PC-9 (cell line): ENCODE measurements at regions not wholly inside any gene's neighbourhood (a gene's known extent, or its start where the extent isn't known, plus 50 kb on each side); places are given as distances from the start of the nearest gene placed in this dataset.

Source experiments
- BruUV-seq: library from RNA; stranded (reverse); fragments of 400-500 nt; replicated peaks from 2 replicates; lab custom pipeline; 2021; lab: Mats Ljungman, UMichigan
- CTCF ChIA-PET: fragments of 300-600 bp; sonication (Branson Sonifier 250); formaldehyde crosslinking; loops from one replicate; lab custom pipeline; 2022; ENCODE audit warnings: antibody characterized with exemption; lab: Charles Lee
- POLR2A ChIA-PET: fragments of 300-600 bp; sonication (Branson Sonifier 250); formaldehyde crosslinking; loops from one replicate; lab custom pipeline; 2022; ENCODE audit warnings: antibody characterized with exemption; ENCODE audit not compliant: unreplicated experiment; lab: Charles Lee
- DNase-seq, 2 experiments: peaks; one replicate each; pipeline versions ENCODE4 v3.0.0 to v3.0.0-alpha.2; 2015 to 2022; ENCODE audit warnings: mixed read lengths in 1 of 2
- H2AFZ ChIP-seq: fragments of 200-600 bp; sonication (generic); 2 replicates; pipeline ENCODE4 v1.8.1; 2017; ENCODE audit warnings: antibody characterized with exemption
- H3F3A ChIP-seq: fragments of 200-600 bp; sonication (generic); 2 replicates; pipeline ENCODE4 v1.8.1; 2017; ENCODE audit warnings: antibody characterized with exemption, mild to moderate bottlenecking, low read depth; ENCODE audit not compliant: insufficient read depth
- H3K27ac ChIP-seq: fragments of 200-600 bp; sonication (generic); 2 replicates; pipeline ENCODE4 v1.6.1; 2016; ENCODE audit warnings: mixed run types
- H3K27me3 ChIP-seq: fragments of 200-600 bp; sonication (generic); 2 replicates; pipeline ENCODE4 v1.6.1; 2016; ENCODE audit warnings: low read depth, mixed run types; ENCODE audit not compliant: insufficient read depth
- H3K36me3 ChIP-seq: fragments of 200-600 bp; sonication (generic); 2 replicates; pipeline ENCODE4 v1.6.1; 2016; ENCODE audit warnings: low read depth, mixed run types
- H3K4me1 ChIP-seq: fragments of 200-600 bp; sonication (generic); replicated peaks from 2 replicates; pipeline ENCODE4 v1.6.1; 2016; ENCODE audit warnings: mixed run types; ENCODE audit not compliant: insufficient read depth
- H3K4me2 ChIP-seq: fragments of 200-600 bp; sonication (generic); 2 replicates; pipeline ENCODE4 v1.6.1; 2017; ENCODE audit warnings: mixed run types
- H3K4me3 ChIP-seq: fragments of 200-600 bp; sonication (generic); 2 replicates; pipeline ENCODE4 v1.6.1; 2016; ENCODE audit warnings: mixed run types
- H3K79me2 ChIP-seq: fragments of 200-600 bp; sonication (generic); 2 replicates; pipeline ENCODE4 v1.6.1; 2017; ENCODE audit warnings: low read depth, mixed run types
- H3K9me2 ChIP-seq: fragments of 200-600 bp; sonication (generic); 2 replicates; pipeline ENCODE4 v1.8.1; 2017; ENCODE audit warnings: mild to moderate bottlenecking; ENCODE audit not compliant: insufficient read depth
- H3K9me3 ChIP-seq: fragments of 200-600 bp; sonication (generic); 2 replicates; pipeline ENCODE4 v1.8.1; 2016; ENCODE audit warnings: low read depth; ENCODE audit not compliant: insufficient read depth
- H4K20me1 ChIP-seq: fragments of 200-600 bp; sonication (generic); 2 replicates; pipeline ENCODE4 v1.8.1; 2017; ENCODE audit not compliant: insufficient read depth
- CTCF ChIP-seq: fragments of 200-600 bp; sonication (generic); conservative IDR thresholded peaks from 2 replicates; pipeline ENCODE4 v1.6.1; 2017; ENCODE audit warnings: mixed run types, antibody characterized with exemption, mild to moderate bottlenecking, moderate library complexity
- EZH2 ChIP-seq: fragments of 200-600 bp; sonication (generic); IDR thresholded peaks from 2 replicates; pipeline ENCODE4 v1.8.0; 2017; ENCODE audit warnings: antibody characterized with exemption, low read depth
- intact Hi-C: fragments of 100-400 bp; cut with micrococcal nuclease; formaldehyde crosslinking; loops from one replicate; pipeline ENCODE4 v1.10.0; 2022; ENCODE audit not compliant: unreplicated experiment

- H3K9me3 ChIP-seq: no peaks in the 10 kb centered on the region; the same call in 1 of the 2 replicates
- no peak overlapping the region for H2AFZ ChIP-seq
- intact Hi-C loops: loop anchor here (1.0 to 2.0 kb wide), 2 partner anchors 1067 to 1976 kb away; no protein-coding TSS in a partner anchor
- H3K4me1 ChIP-seq: no peaks in the 10 kb centered on the region
- TF ChIP-seq CTCF (peak; percentile 86), EZH2 (no peak)
- no TSS peak for BruUV-seq
- H3K4me3 ChIP-seq: no peak overlapping the region
- H3K9me2 ChIP-seq: no peaks in the 10 kb centered on the region
- no peaks in the 10 kb centered on the region for H3K27me3 ChIP-seq
- no peaks in the 10 kb centered on the region for H3F3A ChIP-seq
- ChIA-PET POLR2A (no interaction called here), CTCF (interaction anchor here (0.6 kb wide), 2 partner anchors 1071 to 1955 kb away, joined by 3 to 12 read pairs; partner anchors contain the start of gene NR2F2)
- no peak overlapping the region for H3K27ac ChIP-seq
- H3K36me3 ChIP-seq: no peaks in the 10 kb centered on the region
- no peaks in the 10 kb centered on the region for H4K20me1 ChIP-seq
- H3K79me2 ChIP-seq: no peaks in the 10 kb centered on the region
- no peak overlapping the region; the same call in 1 of the 2 replicates for H3K4me2 ChIP-seq
- DNase-seq: peak; percentile 49 to 51
These were observed 1028.2 kb downstream of the MCTP2 start for GRCh38 chr15:95259513-95259912.

- Histone ChIP-seq H3K4me3 (no peak overlapping the region), H2AFZ (no peak overlapping the region), H3K9me2 (no peaks in the 10 kb centered on the region), H3K4me2 (no peak overlapping the region), H3K27ac (no peak overlapping the region), H3K27me3 (no peaks in the 10 kb centered on the region), H3K4me1 (no peaks in the 10 kb centered on the region), H3K79me2 (no peaks in the 10 kb centered on the region), H3K36me3 (no peaks in the 10 kb centered on the region), H3K9me3 (no peaks in the 10 kb centered on the region; the same call in 1 of the 2 replicates), H4K20me1 (no peaks in the 10 kb centered on the region), H3F3A (no peaks in the 10 kb centered on the region)
- TF ChIP-seq EZH2: no peak
- TF ChIP-seq CTCF: no peak
- CTCF ChIA-PET: interaction anchor here (0.6 to 0.7 kb wide), 2 partner anchors 616 to 918 kb away, joined by 3 to 4 read pairs; no protein-coding TSS in a partner anchor
- POLR2A ChIA-PET: no interaction called here
- DNase-seq: no peak
- no TSS peak for BruUV-seq
- intact Hi-C loops: loop anchor here (1.0 to 2.0 kb wide), 2 partner anchors 1067 to 1975 kb away; no protein-coding TSS in a partner anchor
These were observed 1028.6 kb downstream of the MCTP2 start for GRCh38 chr15:95259965-95260364.

GRCh38 chr15:95260856-95261255, 1029.5 kb downstream of the MCTP2 start:
- Histone ChIP-seq H2AFZ (no peak overlapping the region), H3K4me3 (no peak overlapping the region), H3K9me2 (no peaks in the 10 kb centered on the region), H3K4me1 (no peaks in the 10 kb centered on the region), H3K27ac (no peak overlapping the region), H3K79me2 (no peaks in the 10 kb centered on the region), H4K20me1 (no peaks in the 10 kb centered on the region), H3F3A (no peaks in the 10 kb centered on the region), H3K36me3 (no peaks in the 10 kb centered on the region), H3K27me3 (no peaks in the 10 kb centered on the region), H3K4me2 (no peak overlapping the region), H3K9me3 (no peaks in the 10 kb centered on the region; the same call in 1 of the 2 replicates)
- no peak for DNase-seq
- POLR2A ChIA-PET: no interaction called here
- intact Hi-C loops: no loop called here
- BruUV-seq: no TSS peak
- TF ChIP-seq EZH2: no peak
- TF ChIP-seq CTCF: no peak
- CTCF ChIA-PET: no interaction called here
